ENCODE measurements at regions not wholly inside any gene's neighbourhood (a gene's known extent, or its start where the extent isn't known, plus 50 kb on each side); places are given as distances from the start of the nearest gene placed in this dataset.

GRCh38 chr13:29937379-29937778, 87.0 kb upstream of the UBL3 start:
- TF ChIP-seq EZH2phosphoT487 (IDR thresholded peaks at IDR 0.05; ENCODE audit: insufficient read depth, low read depth) (no peak), EZH2 (IDR thresholded peaks at IDR 0.05; ENCODE audit: insufficient read depth, poor library complexity, severe bottlenecking) (no peak)
